ENCODE measurements at regions not wholly inside any gene's neighbourhood (a gene's known extent, or its start where the extent isn't known, plus 50 kb on each side); places are given as distances from the start of the nearest gene placed in this dataset.
A peak's percentile ranks its signal among the peaks of the same experiment; 100 is the strongest.

DNA sequence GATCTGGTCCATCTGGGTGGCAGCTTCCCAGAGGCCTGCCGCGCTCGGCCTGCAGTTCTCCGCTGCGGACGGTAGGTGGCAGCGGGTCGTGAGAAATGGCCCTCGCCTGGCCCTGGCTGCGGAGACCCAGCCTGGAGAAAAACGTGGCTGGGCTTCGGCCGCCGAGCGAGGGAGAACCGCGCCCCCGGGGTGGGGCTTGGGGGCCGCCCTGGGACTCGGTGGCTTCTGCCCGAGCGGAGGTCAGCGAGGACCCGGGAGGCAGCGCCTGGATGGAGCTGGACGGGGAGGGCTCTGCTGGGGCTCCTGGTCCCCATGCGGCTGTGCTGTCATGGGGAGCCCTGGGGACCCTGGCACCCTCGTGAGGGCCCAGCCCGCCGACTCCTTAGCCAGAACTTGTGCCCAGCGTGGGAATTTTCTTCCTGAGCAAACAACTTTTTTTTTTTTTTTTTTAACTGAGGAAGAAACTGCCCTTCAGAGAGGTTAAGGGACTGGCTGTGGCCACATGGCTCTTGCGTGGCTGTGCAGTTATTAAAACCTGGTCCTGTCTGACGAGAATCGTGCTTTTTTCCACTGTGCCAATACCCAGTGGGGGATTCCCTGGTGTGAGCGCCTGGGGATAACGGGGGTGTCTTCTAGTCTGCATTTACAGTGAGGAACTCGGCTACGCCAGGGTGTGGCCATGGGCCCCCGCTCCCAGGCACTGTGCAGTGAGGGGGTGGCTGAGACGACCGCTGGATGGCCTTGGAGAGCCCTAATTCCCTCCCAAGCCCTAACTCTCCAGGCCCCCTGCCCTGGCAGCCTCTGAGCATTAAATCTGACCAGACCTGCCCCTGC lies 535.6 kb downstream of the INSC start (continued):
- TF ChIP-seq, protein P1, sequence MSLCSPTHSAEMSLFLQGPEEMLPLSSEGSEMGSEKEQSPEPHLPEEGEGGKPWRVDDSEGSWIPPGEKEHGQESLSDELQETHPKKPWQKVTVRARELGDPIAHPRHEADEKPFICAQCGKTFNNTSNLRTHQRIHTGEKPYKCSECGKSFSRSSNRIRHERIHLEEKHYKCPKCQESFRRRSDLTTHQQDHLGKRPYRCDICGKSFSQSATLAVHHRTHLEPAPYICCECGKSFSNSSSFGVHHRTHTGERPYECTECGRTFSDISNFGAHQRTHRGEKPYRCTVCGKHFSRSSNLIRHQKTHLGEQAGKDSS (CRISPR knock-in tag; IDR thresholded peaks at IDR 0.05; ENCODE audit: borderline replicate concordance, low read depth) = peak; percentile 73; the same call in 1 of the 2 replicates
- TF ChIP-seq NRL (CRISPR knock-in tag; IDR thresholded peaks at IDR 0.05; ENCODE audit: borderline replicate concordance) = peak; percentile 93
- TF ChIP-seq, protein P2, sequence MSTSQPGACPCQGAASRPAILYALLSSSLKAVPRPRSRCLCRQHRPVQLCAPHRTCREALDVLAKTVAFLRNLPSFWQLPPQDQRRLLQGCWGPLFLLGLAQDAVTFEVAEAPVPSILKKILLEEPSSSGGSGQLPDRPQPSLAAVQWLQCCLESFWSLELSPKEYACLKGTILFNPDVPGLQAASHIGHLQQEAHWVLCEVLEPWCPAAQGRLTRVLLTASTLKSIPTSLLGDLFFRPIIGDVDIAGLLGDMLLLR (CRISPR knock-in tag; IDR thresholded peaks at IDR 0.05) = no peak
- TF ChIP-seq ZNF572 (CRISPR knock-in tag; IDR thresholded peaks at IDR 0.05) = no peak; the same call in 1 of the 2 replicates
- peak; percentile 74 for TF ChIP-seq IKZF4 (CRISPR knock-in tag; IDR thresholded peaks at IDR 0.05; ENCODE audit: borderline replicate concordance, low read depth, not compliant biosample characterization)
- TF ChIP-seq CBX5 (CRISPR knock-in tag; IDR thresholded peaks at IDR 0.05; ENCODE audit: borderline replicate concordance) = peak; percentile 90
- peak; percentile 59; the same call in 1 of the 2 replicates for TF ChIP-seq HMG20B (CRISPR knock-in tag; conservative IDR thresholded peaks at IDR 0.05)
- peak; percentile 32; the same call in 1 of the 2 replicates for TF ChIP-seq KLF6 (CRISPR knock-in tag; IDR thresholded peaks at IDR 0.05)
- no peak for TF ChIP-seq FOSL1 (CRISPR knock-in tag; IDR thresholded peaks at IDR 0.05; ENCODE audit: borderline replicate concordance)
- peak; percentile 69 for TF ChIP-seq HNRNPLL (IDR thresholded peaks at IDR 0.05; ENCODE audit: low read depth, low read length, poor library complexity, severe bottlenecking)
- TF ChIP-seq, protein P3, sequence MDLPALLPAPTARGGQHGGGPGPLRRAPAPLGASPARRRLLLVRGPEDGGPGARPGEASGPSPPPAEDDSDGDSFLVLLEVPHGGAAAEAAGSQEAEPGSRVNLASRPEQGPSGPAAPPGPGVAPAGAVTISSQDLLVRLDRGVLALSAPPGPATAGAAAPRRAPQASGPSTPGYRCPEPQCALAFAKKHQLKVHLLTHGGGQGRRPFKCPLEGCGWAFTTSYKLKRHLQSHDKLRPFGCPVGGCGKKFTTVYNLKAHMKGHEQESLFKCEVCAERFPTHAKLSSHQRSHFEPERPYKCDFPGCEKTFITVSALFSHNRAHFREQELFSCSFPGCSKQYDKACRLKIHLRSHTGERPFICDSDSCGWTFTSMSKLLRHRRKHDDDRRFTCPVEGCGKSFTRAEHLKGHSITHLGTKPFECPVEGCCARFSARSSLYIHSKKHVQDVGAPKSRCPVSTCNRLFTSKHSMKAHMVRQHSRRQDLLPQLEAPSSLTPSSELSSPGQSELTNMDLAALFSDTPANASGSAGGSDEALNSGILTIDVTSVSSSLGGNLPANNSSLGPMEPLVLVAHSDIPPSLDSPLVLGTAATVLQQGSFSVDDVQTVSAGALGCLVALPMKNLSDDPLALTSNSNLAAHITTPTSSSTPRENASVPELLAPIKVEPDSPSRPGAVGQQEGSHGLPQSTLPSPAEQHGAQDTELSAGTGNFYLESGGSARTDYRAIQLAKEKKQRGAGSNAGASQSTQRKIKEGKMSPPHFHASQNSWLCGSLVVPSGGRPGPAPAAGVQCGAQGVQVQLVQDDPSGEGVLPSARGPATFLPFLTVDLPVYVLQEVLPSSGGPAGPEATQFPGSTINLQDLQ (CRISPR knock-in tag; IDR thresholded peaks at IDR 0.05) = no peak
- TF ChIP-seq SP5 (CRISPR knock-in tag; IDR thresholded peaks at IDR 0.05; ENCODE audit: borderline replicate concordance, low read depth) = peak; percentile 76; the same call in 1 of the 2 replicates
- TF ChIP-seq, protein P4, sequence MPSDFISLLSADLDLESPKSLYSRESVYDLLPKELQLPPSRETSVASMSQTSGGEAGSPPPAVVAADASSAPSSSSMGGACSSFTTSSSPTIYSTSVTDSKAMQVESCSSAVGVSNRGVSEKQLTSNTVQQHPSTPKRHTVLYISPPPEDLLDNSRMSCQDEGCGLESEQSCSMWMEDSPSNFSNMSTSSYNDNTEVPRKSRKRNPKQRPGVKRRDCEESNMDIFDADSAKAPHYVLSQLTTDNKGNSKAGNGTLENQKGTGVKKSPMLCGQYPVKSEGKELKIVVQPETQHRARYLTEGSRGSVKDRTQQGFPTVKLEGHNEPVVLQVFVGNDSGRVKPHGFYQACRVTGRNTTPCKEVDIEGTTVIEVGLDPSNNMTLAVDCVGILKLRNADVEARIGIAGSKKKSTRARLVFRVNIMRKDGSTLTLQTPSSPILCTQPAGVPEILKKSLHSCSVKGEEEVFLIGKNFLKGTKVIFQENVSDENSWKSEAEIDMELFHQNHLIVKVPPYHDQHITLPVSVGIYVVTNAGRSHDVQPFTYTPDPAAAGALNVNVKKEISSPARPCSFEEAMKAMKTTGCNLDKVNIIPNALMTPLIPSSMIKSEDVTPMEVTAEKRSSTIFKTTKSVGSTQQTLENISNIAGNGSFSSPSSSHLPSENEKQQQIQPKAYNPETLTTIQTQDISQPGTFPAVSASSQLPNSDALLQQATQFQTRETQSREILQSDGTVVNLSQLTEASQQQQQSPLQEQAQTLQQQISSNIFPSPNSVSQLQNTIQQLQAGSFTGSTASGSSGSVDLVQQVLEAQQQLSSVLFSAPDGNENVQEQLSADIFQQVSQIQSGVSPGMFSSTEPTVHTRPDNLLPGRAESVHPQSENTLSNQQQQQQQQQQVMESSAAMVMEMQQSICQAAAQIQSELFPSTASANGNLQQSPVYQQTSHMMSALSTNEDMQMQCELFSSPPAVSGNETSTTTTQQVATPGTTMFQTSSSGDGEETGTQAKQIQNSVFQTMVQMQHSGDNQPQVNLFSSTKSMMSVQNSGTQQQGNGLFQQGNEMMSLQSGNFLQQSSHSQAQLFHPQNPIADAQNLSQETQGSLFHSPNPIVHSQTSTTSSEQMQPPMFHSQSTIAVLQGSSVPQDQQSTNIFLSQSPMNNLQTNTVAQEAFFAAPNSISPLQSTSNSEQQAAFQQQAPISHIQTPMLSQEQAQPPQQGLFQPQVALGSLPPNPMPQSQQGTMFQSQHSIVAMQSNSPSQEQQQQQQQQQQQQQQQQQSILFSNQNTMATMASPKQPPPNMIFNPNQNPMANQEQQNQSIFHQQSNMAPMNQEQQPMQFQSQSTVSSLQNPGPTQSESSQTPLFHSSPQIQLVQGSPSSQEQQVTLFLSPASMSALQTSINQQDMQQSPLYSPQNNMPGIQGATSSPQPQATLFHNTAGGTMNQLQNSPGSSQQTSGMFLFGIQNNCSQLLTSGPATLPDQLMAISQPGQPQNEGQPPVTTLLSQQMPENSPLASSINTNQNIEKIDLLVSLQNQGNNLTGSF (CRISPR knock-in tag; IDR thresholded peaks at IDR 0.05) = no peak
- TF ChIP-seq SMARCE1 (IDR thresholded peaks at IDR 0.05; ENCODE audit: borderline replicate concordance) = peak; percentile 82; the same call in 1 of the 2 replicates
- TF ChIP-seq, protein P5, sequence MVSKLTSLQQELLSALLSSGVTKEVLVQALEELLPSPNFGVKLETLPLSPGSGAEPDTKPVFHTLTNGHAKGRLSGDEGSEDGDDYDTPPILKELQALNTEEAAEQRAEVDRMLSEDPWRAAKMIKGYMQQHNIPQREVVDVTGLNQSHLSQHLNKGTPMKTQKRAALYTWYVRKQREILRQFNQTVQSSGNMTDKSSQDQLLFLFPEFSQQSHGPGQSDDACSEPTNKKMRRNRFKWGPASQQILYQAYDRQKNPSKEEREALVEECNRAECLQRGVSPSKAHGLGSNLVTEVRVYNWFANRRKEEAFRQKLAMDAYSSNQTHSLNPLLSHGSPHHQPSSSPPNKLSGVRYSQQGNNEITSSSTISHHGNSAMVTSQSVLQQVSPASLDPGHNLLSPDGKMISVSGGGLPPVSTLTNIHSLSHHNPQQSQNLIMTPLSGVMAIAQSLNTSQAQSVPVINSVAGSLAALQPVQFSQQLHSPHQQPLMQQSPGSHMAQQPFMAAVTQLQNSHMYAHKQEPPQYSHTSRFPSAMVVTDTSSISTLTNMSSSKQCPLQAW (CRISPR knock-in tag; IDR thresholded peaks at IDR 0.05) = peak; percentile 96
- TF ChIP-seq HNF4G (IDR thresholded peaks at IDR 0.05; ENCODE audit: borderline replicate concordance, low read depth, low read length) = no peak
- peak; percentile 56; the same call in 1 of the 2 replicates for TF ChIP-seq HNF4G (CRISPR knock-in tag; IDR thresholded peaks at IDR 0.05; ENCODE audit: borderline replicate concordance, low read depth)
